ENCODE measurements at regions not wholly inside any gene's neighbourhood (a gene's known extent, or its start where the extent isn't known, plus 50 kb on each side); places are given as distances from the start of the nearest gene placed in this dataset.

GRCh38 chr2:58971511-58972360, 730.6 kb upstream of the FANCL start:
- no peak for DNase-seq

GRCh38 chr2:58970365-58970764, 729.2 kb upstream of the FANCL start:
- DNase-seq: no peak

- DNase-seq: no peak
Measured at GRCh38 chr2:58968885-58969284, 727.8 kb upstream of the FANCL start.

GRCh38 chr2:58967736-58968135, 726.6 kb upstream of the FANCL start:
- DNase-seq: no peak

GRCh38 chr2:58965602-58966001, 724.5 kb upstream of the FANCL start:
- DNase-seq: no peak

- no peak for DNase-seq
Measured at GRCh38 chr2:58959996-58960395, 718.9 kb upstream of the FANCL start.

GRCh38 chr2:58957188-58957840, 716.2 kb upstream of the FANCL start:
- DNase-seq: no peak

- no peak for DNase-seq
Measured at GRCh38 chr2:58954880-58955385, 713.8 kb upstream of the FANCL start.

- DNase-seq: no peak
Measured at GRCh38 chr2:58951722-58952121, 710.6 kb upstream of the FANCL start.

- DNase-seq: no peak
Measured at GRCh38 chr2:58950795-58951462, 709.8 kb upstream of the FANCL start.

GRCh38 chr2:58939388-58939787, 698.3 kb upstream of the FANCL start:
- no peak for DNase-seq

GRCh38 chr2:58938988-58939387, 697.9 kb upstream of the FANCL start:
- DNase-seq: no peak

GRCh38 chr2:58932801-58933200, 691.7 kb upstream of the FANCL start:
- DNase-seq: no peak

GRCh38 chr2:58930537-58930936, 689.4 kb upstream of the FANCL start:
- no peak for DNase-seq

- DNase-seq: no peak
Measured at GRCh38 chr2:58928973-58929372, 687.8 kb upstream of the FANCL start.

GRCh38 chr2:58928391-58928790, 687.3 kb upstream of the FANCL start:
- no peak for DNase-seq

GRCh38 chr2:58926112-58926511, 685.0 kb upstream of the FANCL start:
- DNase-seq: no peak

- DNase-seq: no peak
Measured at GRCh38 chr2:58925676-58926081, 684.6 kb upstream of the FANCL start.

- DNase-seq: no peak
Measured at GRCh38 chr2:58923869-58924268, 682.7 kb upstream of the FANCL start.

GRCh38 chr2:58922245-58922644, 681.1 kb upstream of the FANCL start:
- DNase-seq: no peak

GRCh38 chr2:58921676-58922075, 680.6 kb upstream of the FANCL start:
- no peak for DNase-seq

GRCh38 chr2:58920001-58920400, 678.9 kb upstream of the FANCL start:
- DNase-seq: no peak

- no peak for DNase-seq
Measured at GRCh38 chr2:58919316-58919715, 678.2 kb upstream of the FANCL start.

GRCh38 chr2:58918141-58918540, 677.0 kb upstream of the FANCL start:
- DNase-seq: no peak
